Mucosa of stomach (tissue), 1 donor: ENCODE measurements at regions not wholly inside any gene's neighbourhood (a gene's known extent, or its start where the extent isn't known, plus 50 kb on each side); places are given as distances from the start of the nearest gene placed in this dataset.

Experiments used
- H3K27me3 ChIP-seq: one replicate; pipeline ENCODE4 v1.7.0; 2013; ENCODE audit warnings: mild to moderate bottlenecking, low read length; ENCODE audit not compliant: control insufficient read depth, insufficient read depth
- H3K36me3 ChIP-seq: one replicate; pipeline ENCODE4 v1.7.0; 2013; ENCODE audit warnings: low read length; ENCODE audit not compliant: control insufficient read depth, insufficient read depth
- H3K4me1 ChIP-seq: one replicate; pipeline ENCODE4 v1.7.0; 2013; ENCODE audit warnings: mild to moderate bottlenecking, low read length; ENCODE audit not compliant: control insufficient read depth, insufficient read depth
- H3K4me3 ChIP-seq: one replicate; pipeline ENCODE4 v1.7.0; 2013; ENCODE audit warnings: low read length
- H3K9ac ChIP-seq: one replicate; pipeline ENCODE4 v1.7.0; 2013; ENCODE audit warnings: mild to moderate bottlenecking, low read length, moderate library complexity
- H3K9me3 ChIP-seq: one replicate; pipeline ENCODE4 v1.7.0; 2013; ENCODE audit warnings: mild to moderate bottlenecking, low read length, moderate library complexity; ENCODE audit not compliant: control insufficient read depth
- donor health status: Pancreatic carcinoma.

DNA sequence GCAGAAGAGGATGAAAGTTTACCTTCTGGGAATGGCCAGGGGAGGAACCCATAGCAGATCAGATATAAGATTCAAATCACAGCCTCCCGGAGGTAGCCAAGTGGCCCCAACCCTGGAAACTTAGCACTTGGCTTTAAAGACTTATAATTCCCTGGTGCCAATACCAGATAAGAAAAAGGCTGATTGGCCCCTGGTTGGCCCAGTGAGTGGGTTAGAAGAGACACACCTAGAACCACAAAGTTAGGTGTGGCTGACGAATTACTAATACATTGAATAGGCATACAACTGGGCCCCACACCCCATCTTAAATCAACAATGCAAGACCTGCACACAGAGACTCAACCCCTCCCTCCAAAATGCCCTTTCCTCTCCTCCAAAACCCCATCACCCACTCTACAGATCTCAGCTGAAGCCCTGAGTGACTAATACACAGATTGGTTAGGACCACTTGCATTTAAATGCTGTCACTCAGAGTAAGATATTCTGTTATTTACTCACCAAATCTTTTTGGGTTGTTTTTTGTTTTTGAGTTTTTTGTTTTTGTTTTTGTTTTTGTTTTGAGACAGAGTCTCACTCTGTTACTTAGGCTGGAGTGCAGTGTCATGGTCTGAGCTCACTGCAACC is 315.4 kb upstream of the JARID2 start:
- H3K9me3 ChIP-seq, result no peaks in the 10 kb centered on the region
- H3K27me3 ChIP-seq, result no peaks in the 10 kb centered on the region
- peaks cover 65% of the 10 kb centered on the region for H3K4me1 ChIP-seq
- no peak overlapping the region for H3K9ac ChIP-seq
- no peaks in the 10 kb centered on the region for H3K36me3 ChIP-seq
- H3K4me3 ChIP-seq, result no peak overlapping the region

GRCh38 chr6:14932485-14933182 is 313.2 kb upstream of the JARID2 start:
- Histone ChIP-seq H3K4me1 (peaks cover 47% of the 10 kb centered on the region), H3K27me3 (no peaks in the 10 kb centered on the region), H3K9ac (peak overlapping the region; percentile 33), H3K4me3 (no peak overlapping the region), H3K9me3 (no peaks in the 10 kb centered on the region), H3K36me3 (no peaks in the 10 kb centered on the region)

DNA sequence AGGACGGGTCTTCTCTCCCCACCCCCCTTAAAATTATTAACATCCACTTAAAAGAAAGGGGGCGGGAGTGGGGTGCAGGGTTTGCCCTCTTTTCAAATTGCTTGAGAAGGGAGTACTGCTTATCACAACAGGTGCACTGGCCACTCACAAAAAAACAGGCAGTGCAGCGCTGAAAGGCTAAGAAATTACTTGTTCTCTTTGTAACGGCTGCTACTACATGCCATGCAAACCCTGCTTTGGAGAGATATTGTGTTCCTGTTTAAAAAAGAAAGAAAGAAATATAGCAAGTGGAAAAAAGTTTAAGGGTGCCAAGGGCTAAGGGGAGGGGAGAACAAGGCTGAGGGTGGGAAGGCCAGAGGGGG is 312.7 kb upstream of the JARID2 start:
- Histone ChIP-seq H3K9ac (peak overlapping the region; percentile 33), H3K9me3 (no peaks in the 10 kb centered on the region), H3K4me3 (no peak overlapping the region), H3K4me1 (peaks cover 46% of the 10 kb centered on the region), H3K36me3 (no peaks in the 10 kb centered on the region), H3K27me3 (no peaks in the 10 kb centered on the region)

- H3K9ac ChIP-seq, result no peak overlapping the region
- H3K4me1 ChIP-seq, result peaks cover 38% of the 10 kb centered on the region
- H3K36me3 ChIP-seq, result no peaks in the 10 kb centered on the region
- H3K9me3 ChIP-seq, result no peaks in the 10 kb centered on the region
- H3K27me3 ChIP-seq, result no peaks in the 10 kb centered on the region
- no peak overlapping the region for H3K4me3 ChIP-seq
Observed at GRCh38 chr6:14934013-14934412, 311.9 kb upstream of the JARID2 start.

GRCh38 chr6:14934844-14935243 is 311.0 kb upstream of the JARID2 start:
- Histone ChIP-seq H3K4me1 (peaks cover 30% of the 10 kb centered on the region), H3K27me3 (no peaks in the 10 kb centered on the region), H3K4me3 (no peak overlapping the region), H3K9me3 (no peaks in the 10 kb centered on the region), H3K36me3 (no peaks in the 10 kb centered on the region), H3K9ac (no peak overlapping the region)

- Histone ChIP-seq H3K27me3 (no peaks in the 10 kb centered on the region), H3K4me3 (no peak overlapping the region), H3K36me3 (no peaks in the 10 kb centered on the region), H3K9me3 (no peaks in the 10 kb centered on the region), H3K9ac (no peak overlapping the region), H3K4me1 (peaks cover 11% of the 10 kb centered on the region)
Observed at GRCh38 chr6:14936861-14937260, 309.0 kb upstream of the JARID2 start.

DNA sequence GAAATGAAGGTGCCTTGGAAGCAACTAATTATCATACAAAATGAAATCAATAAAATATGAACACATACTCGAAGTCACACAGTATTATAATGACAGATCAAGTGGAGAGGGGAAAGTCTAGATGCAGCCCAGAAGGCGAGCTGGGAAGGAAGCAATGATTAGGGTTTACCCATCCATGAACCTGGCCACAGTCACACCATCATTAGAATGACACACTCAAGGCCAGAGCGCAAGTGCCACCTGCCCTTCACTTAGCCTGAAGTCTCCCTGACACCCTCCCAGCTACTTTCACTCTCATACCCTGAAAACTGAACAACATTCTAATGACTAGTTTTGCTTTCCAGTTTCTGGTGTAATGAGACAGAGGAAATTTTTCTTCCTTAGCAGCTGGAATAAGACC is 302.8 kb upstream of the JARID2 start:
- Histone ChIP-seq H3K9me3 (no peaks in the 10 kb centered on the region), H3K27me3 (no peaks in the 10 kb centered on the region), H3K4me3 (no peak overlapping the region), H3K36me3 (no peaks in the 10 kb centered on the region), H3K9ac (no peak overlapping the region), H3K4me1 (no peaks in the 10 kb centered on the region)

DNA sequence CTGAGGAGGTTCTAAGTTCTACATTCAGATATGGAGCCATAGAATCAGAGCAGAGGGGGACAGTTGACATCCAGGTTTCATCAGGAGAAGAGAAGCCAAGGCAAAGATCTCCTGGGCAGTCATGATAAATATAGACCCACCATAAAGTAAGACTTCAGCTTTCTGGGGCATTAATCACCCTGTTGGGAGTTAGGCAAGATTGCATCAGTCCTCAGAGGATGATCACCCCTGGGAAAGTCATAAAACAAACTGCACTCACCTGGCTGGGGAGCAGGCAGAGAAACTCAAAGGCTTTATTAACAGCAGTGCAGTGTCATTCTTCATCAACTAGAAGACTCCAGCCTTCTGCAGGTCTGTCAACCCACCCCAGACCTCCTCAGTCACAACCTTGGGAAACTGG is 301.3 kb upstream of the JARID2 start:
- Histone ChIP-seq H3K4me3 (no peak overlapping the region), H3K9me3 (no peaks in the 10 kb centered on the region), H3K36me3 (no peaks in the 10 kb centered on the region), H3K27me3 (no peaks in the 10 kb centered on the region), H3K9ac (no peak overlapping the region), H3K4me1 (peaks cover 6% of the 10 kb centered on the region)

DNA sequence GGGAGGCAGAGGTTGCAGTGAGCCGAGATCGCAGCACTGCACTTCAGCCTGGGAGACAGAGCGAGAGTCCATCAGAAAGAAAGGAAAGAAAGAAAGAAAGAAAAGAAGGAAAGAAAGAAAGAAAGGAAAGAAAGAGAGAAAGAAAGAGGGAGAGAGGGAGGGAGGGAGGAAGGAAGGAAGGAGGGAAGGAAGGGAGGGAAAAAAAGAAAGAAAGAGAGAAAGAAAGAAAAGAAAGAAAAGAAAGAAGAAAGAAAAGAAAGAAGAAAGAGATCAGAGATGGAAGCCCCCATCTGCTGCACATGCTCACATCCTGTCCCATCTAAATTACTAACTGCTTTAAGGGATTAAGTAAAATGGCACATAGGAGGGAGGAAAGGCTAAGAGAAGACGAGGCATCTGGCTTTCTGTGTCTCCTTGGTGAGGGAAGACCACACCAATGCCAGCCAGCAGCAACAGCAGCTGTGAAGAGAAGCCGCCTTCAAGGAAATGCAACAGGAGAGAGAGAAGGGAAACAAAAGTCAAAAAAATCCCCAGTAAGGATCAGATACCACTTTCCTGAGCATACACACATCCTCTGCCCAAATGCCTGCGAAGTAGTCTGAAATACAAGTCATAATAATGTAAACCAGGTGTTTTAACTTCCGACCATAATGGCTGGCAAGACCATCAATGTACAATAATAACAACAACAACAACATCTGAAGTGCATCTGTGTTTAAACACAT is 300.2 kb upstream of the JARID2 start:
- Histone ChIP-seq H3K4me3 (no peak overlapping the region), H3K4me1 (peaks cover 6% of the 10 kb centered on the region), H3K27me3 (no peaks in the 10 kb centered on the region), H3K9ac (no peak overlapping the region), H3K36me3 (no peaks in the 10 kb centered on the region), H3K9me3 (no peaks in the 10 kb centered on the region)

- H3K36me3 ChIP-seq, result no peaks in the 10 kb centered on the region
- no peaks in the 10 kb centered on the region for H3K27me3 ChIP-seq
- no peak overlapping the region for H3K9ac ChIP-seq
- no peak overlapping the region for H3K4me3 ChIP-seq
- H3K9me3 ChIP-seq, result no peaks in the 10 kb centered on the region
- H3K4me1 ChIP-seq, result peaks cover 6% of the 10 kb centered on the region
Observed at GRCh38 chr6:14946753-14947152, 299.1 kb upstream of the JARID2 start.

DNA sequence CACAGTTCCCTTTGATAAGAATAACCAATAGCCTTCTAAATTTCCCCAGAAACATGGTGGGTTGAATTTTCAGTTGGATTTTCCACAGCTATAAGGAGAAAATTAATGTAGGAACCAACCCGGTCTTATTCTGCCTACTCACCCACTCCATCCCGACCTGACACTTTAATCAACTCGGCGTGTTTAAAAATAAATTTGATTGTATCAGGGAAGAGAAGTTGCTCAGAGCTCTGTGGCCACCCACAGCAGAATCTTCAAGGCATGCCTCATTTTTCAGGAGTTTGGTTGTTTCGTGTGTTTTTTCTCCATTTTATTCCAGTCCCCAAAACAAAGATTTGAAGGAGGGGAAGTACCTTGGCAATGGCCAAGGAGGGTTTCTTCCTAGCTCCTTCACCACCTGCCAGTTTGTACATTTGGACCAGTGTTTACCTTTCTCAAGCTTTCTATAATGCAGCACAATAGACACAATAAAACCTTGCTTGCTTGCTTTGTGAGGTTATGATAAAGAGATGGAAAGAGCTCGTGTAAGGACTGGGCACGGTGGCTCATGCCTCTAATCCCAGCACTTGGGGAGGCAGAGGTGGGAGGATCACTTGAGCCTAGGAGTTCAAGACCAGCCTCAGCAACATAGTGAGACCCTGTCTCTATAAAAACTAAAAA is 297.2 kb upstream of the JARID2 start:
- Histone ChIP-seq H3K27me3 (no peaks in the 10 kb centered on the region), H3K9me3 (no peaks in the 10 kb centered on the region), H3K36me3 (no peaks in the 10 kb centered on the region), H3K4me3 (no peak overlapping the region), H3K9ac (no peak overlapping the region), H3K4me1 (peaks cover 6% of the 10 kb centered on the region)
